Immature natural killer cell (primary cell): ENCODE measurements at regions not wholly inside any gene's neighbourhood (a gene's known extent, or its start where the extent isn't known, plus 50 kb on each side); places are given as distances from the start of the nearest gene placed in this dataset.

ENCODE experiments used
- DNase-seq, 3 donors: peaks; one replicate each; pipeline ENCODE4 v3.0.0; 2022; ENCODE audit warnings: mixed read lengths in 1 of 3
- H3K27ac Mint-ChIP-seq, 6 donors: one replicate each; pipeline ENCODE4 v1.8.0; 2020; ENCODE audit warnings: mixed read lengths in 6 of 6, mild to moderate bottlenecking in 5 of 6, inconsistent platforms in 4 of 6, moderate library complexity in 3 of 6
- H3K27me3 Mint-ChIP-seq, 3 donors: one replicate each; pipeline ENCODE4 v1.8.0; 2020 to 2021; ENCODE audit warnings: low read depth in 3 of 3, mild to moderate bottlenecking in 3 of 3, mixed read lengths in 3 of 3, moderate library complexity in 3 of 3, inconsistent platforms in 1 of 3
- H3K36me3 Mint-ChIP-seq, 3 donors: one replicate each; pipeline ENCODE4 v1.8.0; 2020; ENCODE audit warnings: mixed read lengths in 3 of 3, inconsistent platforms in 2 of 3, mild to moderate bottlenecking in 2 of 3
- H3K4me1 Mint-ChIP-seq, 2 donors: one replicate each; pipeline ENCODE4 v1.8.0; 2020; ENCODE audit warnings: inconsistent platforms in 2 of 2, mild to moderate bottlenecking in 2 of 2, mixed read lengths in 2 of 2, moderate library complexity in 1 of 2
- H3K4me3 Mint-ChIP-seq, 5 donors: one replicate each; pipeline ENCODE4 v1.8.0; 2020; ENCODE audit warnings: mild to moderate bottlenecking in 5 of 5, mixed read lengths in 5 of 5, inconsistent platforms in 3 of 5, moderate library complexity in 3 of 5
- H3K9me3 Mint-ChIP-seq, 6 donors: one replicate each; pipeline ENCODE4 v1.8.0; 2020; ENCODE audit warnings: mild to moderate bottlenecking in 6 of 6, mixed read lengths in 6 of 6, inconsistent platforms in 4 of 6, moderate library complexity in 3 of 6

- Mint-ChIP-seq H3K36me3 (no peaks in the 10 kb centered on the region), H3K9me3 (peaks cover 2 to 18% (median 9%) of the 10 kb centered on the region in 6 donors), H3K4me3 (no peak overlapping the region), H3K27ac (no peak overlapping the region), H3K4me1 (no peaks in the 10 kb centered on the region), H3K27me3 (peaks cover 0 to 4% (median 3%) of the 10 kb centered on the region in 3 donors)
- no peak for DNase-seq
Observed at GRCh38 chr6:147040121-147040910, 163.9 kb upstream of the STXBP5 start.

GRCh38 chr6:147042679-147043078, 161.5 kb upstream of the STXBP5 start:
- DNase-seq, result no peak
- Mint-ChIP-seq H3K27ac (no peak overlapping the region), H3K4me3 (no peak overlapping the region), H3K36me3 (no peaks in the 10 kb centered on the region), H3K4me1 (no peaks in the 10 kb centered on the region), H3K27me3 (peaks cover 0 to 4% (median 3%) of the 10 kb centered on the region in 3 donors), H3K9me3 (peaks cover 2 to 18% (median 9%) of the 10 kb centered on the region in 6 donors)

- no peak for DNase-seq
- H3K27ac Mint-ChIP-seq, result no peak overlapping the region
- peaks cover 2 to 18% (median 9%) of the 10 kb centered on the region in 6 donors for H3K9me3 Mint-ChIP-seq
- H3K36me3 Mint-ChIP-seq, result no peaks in the 10 kb centered on the region
- H3K27me3 Mint-ChIP-seq, result peaks cover 1 to 2% (median 1%) of the 10 kb centered on the region in 3 donors
- no peaks in the 10 kb centered on the region for H3K4me1 Mint-ChIP-seq
- no peak overlapping the region for H3K4me3 Mint-ChIP-seq
Observed at GRCh38 chr6:147043994-147044477, 160.2 kb upstream of the STXBP5 start.

GRCh38 chr6:147046141-147046877, 157.9 kb upstream of the STXBP5 start:
- peaks cover 1 to 2% (median 1%) of the 10 kb centered on the region in 3 donors for H3K27me3 Mint-ChIP-seq

GRCh38 chr6:147048930-147049329, 155.3 kb upstream of the STXBP5 start:
- no peak for DNase-seq
- peaks cover 2 to 10% (median 4%) of the 10 kb centered on the region in 6 donors for H3K9me3 Mint-ChIP-seq
- peaks cover 0 to 1% (median 1%) of the 10 kb centered on the region in 3 donors for H3K27me3 Mint-ChIP-seq
- H3K36me3 Mint-ChIP-seq, result no peaks in the 10 kb centered on the region
- no peak overlapping the region for H3K4me3 Mint-ChIP-seq
- H3K4me1 Mint-ChIP-seq, result no peaks in the 10 kb centered on the region
- no peak overlapping the region for H3K27ac Mint-ChIP-seq

More at GRCh38 chr6:147046141-147046877, 157.9 kb upstream of the STXBP5 start:
- Mint-ChIP-seq H3K4me1 (no peaks in the 10 kb centered on the region), H3K9me3 (peaks cover 2 to 18% (median 8%) of the 10 kb centered on the region in 6 donors), H3K4me3 (no peak overlapping the region), H3K27ac (no peak overlapping the region), H3K36me3 (no peaks in the 10 kb centered on the region)
- DNase-seq, result no peak

GRCh38 chr6:147053311-147053921, 150.8 kb upstream of the STXBP5 start:
- Mint-ChIP-seq H3K36me3 (no peaks in the 10 kb centered on the region), H3K4me1 (no peaks in the 10 kb centered on the region), H3K9me3 (peaks cover 0 to 6% (median 0%) of the 10 kb centered on the region in 6 donors), H3K27me3 (peaks cover 0 to 2% (median 0%) of the 10 kb centered on the region in 3 donors), H3K4me3 (no peak overlapping the region), H3K27ac (no peak overlapping the region)
- no peak for DNase-seq

GRCh38 chr6:147054158-147054557, 150.1 kb upstream of the STXBP5 start:
- Mint-ChIP-seq H3K4me1 (no peaks in the 10 kb centered on the region), H3K4me3 (no peak overlapping the region), H3K36me3 (no peaks in the 10 kb centered on the region), H3K27ac (no peak overlapping the region), H3K9me3 (peaks cover 0 to 3% (median 0%) of the 10 kb centered on the region in 6 donors), H3K27me3 (peaks cover 0 to 2% (median 0%) of the 10 kb centered on the region in 3 donors)
- DNase-seq, result no peak

GRCh38 chr6:147054871-147055270, 149.3 kb upstream of the STXBP5 start:
- no peak overlapping the region for H3K27ac Mint-ChIP-seq
- H3K27me3 Mint-ChIP-seq, result peaks cover 0 to 4% (median 2%) of the 10 kb centered on the region in 3 donors
- no peak for DNase-seq
- no peaks in the 10 kb centered on the region for H3K36me3 Mint-ChIP-seq
- H3K9me3 Mint-ChIP-seq, result peaks cover 0 to 3% (median 0%) of the 10 kb centered on the region in 6 donors
- H3K4me1 Mint-ChIP-seq, result no peaks in the 10 kb centered on the region
- no peak overlapping the region for H3K4me3 Mint-ChIP-seq

- Mint-ChIP-seq H3K36me3 (no peaks in the 10 kb centered on the region), H3K27me3 (peaks cover 0 to 4% (median 2%) of the 10 kb centered on the region in 3 donors), H3K9me3 (peaks cover 0 to 2% (median 0%) of the 10 kb centered on the region in 6 donors), H3K4me3 (no peak overlapping the region), H3K4me1 (no peaks in the 10 kb centered on the region), H3K27ac (no peak overlapping the region)
- DNase-seq, result no peak
Observed at GRCh38 chr6:147055821-147056392, 148.3 kb upstream of the STXBP5 start.

- Mint-ChIP-seq H3K27ac (no peak overlapping the region), H3K36me3 (no peaks in the 10 kb centered on the region), H3K4me1 (no peaks in the 10 kb centered on the region), H3K9me3 (peaks cover 0 to under 1% (median 0%) of the 10 kb centered on the region in 6 donors), H3K27me3 (peaks cover 0 to 4% (median 2%) of the 10 kb centered on the region in 3 donors), H3K4me3 (no peak overlapping the region)
- DNase-seq, result no peak
Observed at GRCh38 chr6:147057188-147057587, 147.0 kb upstream of the STXBP5 start.

GRCh38 chr6:147057705-147058342, 146.4 kb upstream of the STXBP5 start:
- no peaks in the 10 kb centered on the region for H3K4me1 Mint-ChIP-seq
- no peaks in the 10 kb centered on the region for H3K36me3 Mint-ChIP-seq
- DNase-seq, result no peak
- H3K4me3 Mint-ChIP-seq, result no peak overlapping the region
- H3K9me3 Mint-ChIP-seq, result no peaks in the 10 kb centered on the region
- H3K27ac Mint-ChIP-seq, result no peak overlapping the region
- peaks cover 0 to 4% (median 2%) of the 10 kb centered on the region in 3 donors for H3K27me3 Mint-ChIP-seq

- Mint-ChIP-seq H3K27me3 (peaks cover 0 to 4% (median 2%) of the 10 kb centered on the region in 3 donors), H3K4me1 (no peaks in the 10 kb centered on the region), H3K36me3 (no peaks in the 10 kb centered on the region), H3K4me3 (no peak overlapping the region), H3K9me3 (no peaks in the 10 kb centered on the region), H3K27ac (no peak overlapping the region)
- no peak for DNase-seq
Observed at GRCh38 chr6:147058786-147059385, 145.3 kb upstream of the STXBP5 start.

- peaks cover 0 to 5% of the 10 kb centered on the region in 2 donors for H3K4me1 Mint-ChIP-seq
- no peak overlapping the region for H3K27ac Mint-ChIP-seq
- H3K9me3 Mint-ChIP-seq, result peaks cover 0 to 3% (median 0%) of the 10 kb centered on the region in 6 donors
- H3K4me3 Mint-ChIP-seq, result no peak overlapping the region
- DNase-seq, result no peak
- H3K36me3 Mint-ChIP-seq, result no peaks in the 10 kb centered on the region
- peaks cover 0 to 4% (median 2%) of the 10 kb centered on the region in 3 donors for H3K27me3 Mint-ChIP-seq
Observed at GRCh38 chr6:147060636-147061035, 143.6 kb upstream of the STXBP5 start.
